ENCODE measurements at regions not wholly inside any gene's neighbourhood (a gene's known extent, or its start where the extent isn't known, plus 50 kb on each side); places are given as distances from the start of the nearest gene placed in this dataset.
"Not testable (repeated sequence)": the region's sequence is repeated elsewhere in the genome, so short reads cannot be mapped to it uniquely, and the experiment has no call there.

DNA sequence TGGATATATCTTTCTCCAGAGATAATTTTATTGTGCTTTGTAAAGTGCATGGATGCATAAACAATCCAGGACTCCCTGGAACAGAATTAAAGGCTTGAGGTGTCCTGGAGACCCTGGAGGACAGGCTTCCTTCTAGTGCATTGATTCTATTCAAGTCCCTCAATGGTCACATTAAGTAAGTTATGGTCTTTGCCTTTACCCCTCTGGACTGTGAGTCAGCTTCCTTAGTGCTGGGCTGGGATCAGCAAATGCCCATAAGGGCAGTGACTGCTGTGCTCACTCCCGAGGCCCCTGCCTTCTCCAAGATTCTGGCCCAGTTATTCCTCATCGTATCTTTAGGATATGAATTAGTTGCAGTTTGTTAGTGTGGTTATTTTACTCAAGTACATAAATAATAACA is 178.7 kb upstream of the PRSS58 start:
- DNase-seq, result no peak

DNA sequence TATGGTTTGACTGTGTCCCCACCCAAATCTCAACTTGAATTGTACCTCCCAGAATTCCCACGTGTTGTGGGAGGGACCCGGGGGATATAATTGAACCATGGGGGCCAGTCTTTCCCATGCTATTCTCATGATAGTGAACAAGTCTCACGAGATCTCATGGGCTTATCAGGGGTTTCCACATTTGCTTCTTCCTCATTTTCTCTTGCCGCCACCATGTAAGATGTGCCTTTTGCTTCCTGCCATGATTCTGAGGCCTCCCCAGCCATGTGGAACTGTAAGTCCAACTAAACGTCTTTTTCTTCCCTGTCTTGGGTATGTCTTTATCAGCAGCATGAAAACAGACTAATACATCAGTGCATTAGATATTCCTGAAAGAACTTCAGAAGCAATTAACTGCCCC is 177.7 kb upstream of the PRSS58 start:
- DNase-seq, result not testable (repeated sequence)

DNA sequence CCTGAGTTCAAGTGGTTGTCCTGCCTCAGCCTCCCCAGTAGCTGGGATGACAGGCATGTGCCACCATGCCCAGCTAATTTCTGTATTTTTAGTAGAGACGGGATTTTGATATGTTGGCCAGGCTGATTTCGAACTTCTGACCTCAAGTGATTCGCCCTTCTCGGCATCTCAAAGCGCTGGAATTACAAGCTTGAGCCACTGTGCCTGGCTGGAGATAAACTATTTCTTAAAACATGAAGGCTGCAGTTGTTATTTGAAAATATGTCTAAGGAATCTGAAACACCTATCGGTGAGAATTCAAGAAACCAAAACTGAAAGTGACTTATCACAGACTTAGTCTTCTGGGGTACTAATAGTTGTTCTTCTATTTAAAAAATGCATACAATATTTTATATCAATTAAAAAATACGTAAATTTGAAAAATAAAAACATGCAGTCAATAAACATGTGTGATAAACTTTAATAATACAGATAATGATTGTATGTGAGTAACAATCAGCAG is 176.9 kb upstream of the PRSS58 start:
- no peak for DNase-seq

DNA sequence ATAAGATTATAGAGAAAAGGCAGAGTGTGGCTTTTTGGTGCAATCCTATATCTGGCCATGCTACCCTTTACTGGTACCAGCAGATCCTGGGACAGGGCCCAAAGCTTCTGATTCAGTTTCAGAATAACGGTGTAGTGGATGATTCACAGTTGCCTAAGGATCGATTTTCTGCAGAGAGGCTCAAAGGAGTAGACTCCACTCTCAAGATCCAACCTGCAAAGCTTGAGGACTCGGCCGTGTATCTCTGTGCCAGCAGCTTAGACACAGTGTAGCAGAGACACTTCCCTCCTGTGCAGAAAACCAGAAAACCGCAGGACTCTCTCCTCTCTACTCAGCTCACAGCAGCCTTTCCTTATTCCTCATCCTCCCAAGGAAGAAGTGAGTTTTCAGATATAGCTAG is 176.3 kb upstream of the PRSS58 start:
- DNase-seq, result not testable (repeated sequence)

DNA sequence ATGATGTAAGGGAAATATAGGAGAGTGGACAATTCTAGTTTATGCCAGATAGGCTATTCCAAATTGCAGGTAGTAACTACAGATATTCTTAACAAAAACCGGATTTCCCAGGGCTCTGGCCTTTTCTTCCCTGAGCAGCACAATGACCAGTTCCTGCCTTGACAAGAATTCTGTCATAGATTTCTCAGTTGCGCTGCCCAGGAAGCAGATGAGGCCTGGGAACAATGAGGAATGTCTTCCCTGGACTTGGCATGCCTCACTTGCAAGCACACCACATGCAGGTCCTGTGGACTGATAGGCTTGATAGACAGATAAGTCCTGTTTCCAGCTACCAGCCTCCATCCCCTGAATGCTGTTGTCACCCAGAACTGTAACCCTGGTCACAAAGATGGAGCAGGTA is 174.5 kb upstream of the PRSS58 start:
- no peak for DNase-seq

DNA sequence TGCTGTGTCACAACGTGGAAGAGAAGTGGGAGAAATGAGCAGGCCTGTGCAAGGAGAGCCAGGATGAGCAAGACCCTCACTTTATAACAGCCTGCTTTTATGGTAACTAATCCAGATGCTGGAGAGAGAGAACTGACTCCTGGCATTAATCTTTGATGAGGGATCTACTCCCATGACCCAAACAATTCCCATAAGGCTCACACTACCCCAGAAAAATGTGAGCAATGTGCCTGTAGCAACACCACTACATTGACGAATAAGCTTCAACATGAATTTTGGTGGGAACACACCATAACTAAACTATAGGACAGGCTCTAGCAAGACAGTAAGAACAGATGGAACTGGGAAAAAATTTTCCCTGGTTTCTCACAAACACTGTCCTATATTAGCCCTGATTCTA is 173.6 kb upstream of the PRSS58 start:
- DNase-seq, result no peak

DNA sequence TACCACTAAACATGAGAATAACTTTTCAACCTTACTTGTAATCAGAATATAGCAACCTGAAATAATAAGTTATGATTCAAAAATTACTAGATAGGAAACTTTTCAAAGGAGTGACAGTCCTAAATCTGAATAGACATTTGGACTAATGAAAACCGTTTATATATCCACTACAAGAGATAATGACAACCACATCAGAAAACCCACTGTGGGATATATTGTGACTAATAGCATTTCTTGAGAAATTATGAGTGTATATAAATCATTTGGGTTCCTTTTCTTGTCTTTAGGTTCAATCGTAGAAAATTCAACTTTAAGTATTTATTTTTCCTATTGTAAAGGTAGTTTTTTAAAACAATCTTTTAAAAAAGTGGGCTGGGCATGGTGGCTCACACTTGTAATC is 170.2 kb upstream of the PRSS58 start:
- no peak for DNase-seq

DNA sequence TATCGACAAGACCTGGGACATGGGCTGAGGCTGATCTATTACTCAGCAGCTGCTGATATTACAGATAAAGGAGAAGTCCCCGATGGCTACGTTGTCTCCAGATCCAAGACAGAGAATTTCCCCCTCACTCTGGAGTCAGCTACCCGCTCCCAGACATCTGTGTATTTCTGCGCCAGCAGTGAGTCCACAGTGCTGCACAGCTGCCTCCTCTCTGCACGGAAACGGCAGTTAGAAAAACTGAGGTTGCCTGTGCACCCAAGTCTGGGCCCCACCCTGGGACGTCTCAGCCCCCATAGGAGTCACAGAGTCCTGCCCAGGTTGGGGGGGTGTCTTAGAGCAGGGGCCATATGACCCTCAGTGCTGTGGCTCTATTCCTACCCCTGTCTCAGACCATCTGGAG is 167.4 kb upstream of the PRSS58 start:
- no peak for DNase-seq

DNA sequence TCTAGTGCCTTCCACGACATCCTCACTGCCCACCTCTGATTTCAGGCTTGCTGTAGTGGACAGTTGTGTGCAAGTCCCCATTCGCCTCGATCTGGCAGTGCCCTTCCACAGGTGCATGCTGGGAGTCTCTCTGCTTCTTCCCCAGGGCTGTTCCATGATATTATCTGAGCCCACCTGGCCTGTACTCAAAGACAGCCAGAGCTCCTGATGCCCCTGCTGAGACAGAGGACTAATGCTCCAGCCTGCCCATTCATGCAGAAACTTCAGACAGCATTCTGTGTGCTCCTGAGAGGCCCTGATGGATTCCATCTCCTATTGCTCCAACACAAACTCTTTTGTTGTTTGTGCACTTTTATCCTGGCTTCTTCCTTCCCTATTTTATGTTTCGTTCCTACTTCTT is 164.8 kb upstream of the PRSS58 start:
- no peak for DNase-seq

DNA sequence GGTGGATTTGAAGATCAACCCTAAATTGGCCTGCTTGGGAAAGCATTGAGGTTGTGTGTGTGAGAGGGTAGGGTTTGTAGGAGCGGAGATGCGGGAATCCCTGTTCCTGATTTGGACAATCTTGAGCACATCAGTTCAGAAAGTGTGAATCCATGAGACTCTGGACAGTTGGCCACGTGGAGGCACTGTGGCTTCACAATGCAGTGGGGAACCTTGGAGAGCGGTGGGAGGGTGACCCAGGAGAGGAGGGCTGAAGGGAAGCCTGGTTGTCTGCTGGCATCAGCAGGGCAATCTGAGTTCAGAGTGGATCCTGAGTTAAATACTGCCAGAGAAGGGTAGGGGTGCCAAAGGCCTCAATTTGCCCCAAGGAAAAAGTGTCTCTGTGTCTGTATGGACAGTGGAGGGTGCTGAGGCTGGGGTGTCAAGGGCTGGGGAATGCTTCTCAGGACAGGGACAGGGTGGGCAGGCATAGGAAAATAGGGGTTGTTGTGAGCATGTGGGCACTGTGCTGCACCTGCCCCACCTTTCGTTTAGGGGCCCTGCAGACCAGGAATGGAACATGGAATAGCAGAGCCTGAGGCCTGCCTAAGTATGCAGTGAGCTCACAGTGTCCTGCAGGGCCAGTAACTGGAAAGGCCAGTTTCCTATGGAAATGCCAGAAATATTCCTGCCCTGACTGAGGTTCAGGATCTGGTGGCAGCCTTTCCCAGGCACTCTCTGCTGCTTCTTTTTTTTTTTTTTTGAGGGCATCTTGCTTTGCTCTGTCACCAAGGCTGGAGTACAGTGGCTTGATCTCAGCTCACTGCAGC is 162.9 kb upstream of the PRSS58 start:
- DNase-seq, result no peak

DNA sequence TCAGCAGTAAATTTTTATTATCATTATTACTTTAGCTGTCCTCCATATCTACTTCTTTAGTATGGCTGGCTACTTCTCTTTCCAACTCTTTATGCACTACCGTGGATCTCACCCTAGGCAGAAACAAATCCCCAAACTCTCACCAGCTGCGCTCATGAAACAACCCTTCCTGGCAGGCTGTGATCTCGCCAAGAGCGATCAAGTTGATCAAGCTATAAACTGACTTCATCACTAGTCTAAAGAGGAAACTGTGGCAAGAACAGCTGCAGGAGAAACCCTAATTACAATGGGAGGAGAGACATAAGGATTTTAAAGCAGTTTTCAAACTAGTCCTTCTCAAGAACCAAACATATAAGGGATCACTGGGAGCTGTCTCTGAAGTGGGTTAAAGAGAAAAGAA is 160.5 kb upstream of the PRSS58 start:
- no peak for DNase-seq

DNA sequence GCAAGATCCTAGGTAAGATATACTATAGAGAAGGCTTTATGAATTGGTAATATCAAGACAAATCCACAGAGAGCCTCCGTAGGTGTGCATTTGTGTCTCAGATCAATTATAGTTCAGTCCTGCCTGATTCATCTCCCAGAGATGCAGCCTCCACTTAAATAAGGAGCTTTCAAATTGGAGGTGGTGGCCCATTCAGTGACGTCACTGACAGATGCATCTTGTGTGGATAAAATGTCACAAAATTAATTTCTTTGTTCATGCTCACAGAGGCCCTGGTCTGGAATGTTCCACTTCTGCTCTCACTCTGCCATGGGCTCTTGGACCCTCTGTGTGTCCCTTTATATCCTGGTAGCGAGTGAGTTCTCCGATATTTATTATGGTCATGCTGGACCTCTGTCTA is 157.1 kb upstream of the PRSS58 start:
- DNase-seq, result no peak

DNA sequence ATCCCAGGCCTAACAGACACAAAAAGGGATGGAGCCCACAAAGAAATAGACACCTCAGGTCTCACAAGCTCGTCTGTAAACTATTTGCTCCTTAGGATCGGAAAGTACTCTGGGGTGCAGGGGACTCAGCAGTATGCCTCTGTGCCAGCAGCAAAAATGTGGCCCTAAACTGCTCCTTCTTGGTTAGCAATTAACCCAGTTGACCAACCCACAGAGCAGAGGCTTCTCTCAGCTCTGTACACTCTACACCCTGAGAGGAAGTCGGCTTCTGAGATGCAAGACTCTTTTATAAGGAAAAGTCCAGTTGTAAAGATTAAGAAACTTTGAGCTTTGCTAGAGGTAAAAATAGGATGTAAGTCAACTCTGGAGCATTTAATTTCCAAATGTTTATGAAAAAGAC is 156.3 kb upstream of the PRSS58 start:
- no peak for DNase-seq

DNA sequence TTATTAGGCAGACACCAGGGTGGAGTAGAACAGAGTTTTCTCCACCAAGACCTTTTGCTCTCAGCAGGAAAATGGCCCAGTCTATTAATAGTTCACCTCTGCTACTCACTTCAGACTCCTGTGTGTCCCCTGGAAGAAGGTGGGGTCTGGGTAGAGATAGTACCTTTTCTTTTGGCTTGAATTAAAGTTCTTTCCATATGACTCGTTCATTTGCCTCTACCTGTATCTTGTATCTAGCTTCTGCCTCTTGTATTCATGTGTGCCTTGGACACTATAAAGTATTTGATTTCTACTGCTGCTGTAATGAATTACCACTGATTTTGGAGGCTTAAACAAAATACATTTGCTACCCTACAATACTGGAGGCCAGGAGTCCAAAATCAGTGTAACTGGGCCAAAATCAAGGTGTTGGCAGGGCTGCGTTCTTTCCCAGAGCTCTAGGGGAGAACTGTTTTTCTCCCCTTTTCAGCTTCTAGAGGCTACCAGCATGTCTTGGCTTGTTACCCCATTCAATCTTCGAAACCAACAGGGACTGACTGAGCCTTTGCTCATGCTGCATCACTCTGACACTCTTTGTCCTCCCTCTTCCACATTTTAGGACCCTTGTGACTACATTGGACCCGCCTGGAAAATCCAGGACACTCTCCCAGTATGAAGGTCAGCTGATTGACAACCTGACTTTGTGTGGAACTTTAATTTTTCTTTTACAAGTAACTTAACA is 155.6 kb upstream of the PRSS58 start:
- DNase-seq, result no peak

DNA sequence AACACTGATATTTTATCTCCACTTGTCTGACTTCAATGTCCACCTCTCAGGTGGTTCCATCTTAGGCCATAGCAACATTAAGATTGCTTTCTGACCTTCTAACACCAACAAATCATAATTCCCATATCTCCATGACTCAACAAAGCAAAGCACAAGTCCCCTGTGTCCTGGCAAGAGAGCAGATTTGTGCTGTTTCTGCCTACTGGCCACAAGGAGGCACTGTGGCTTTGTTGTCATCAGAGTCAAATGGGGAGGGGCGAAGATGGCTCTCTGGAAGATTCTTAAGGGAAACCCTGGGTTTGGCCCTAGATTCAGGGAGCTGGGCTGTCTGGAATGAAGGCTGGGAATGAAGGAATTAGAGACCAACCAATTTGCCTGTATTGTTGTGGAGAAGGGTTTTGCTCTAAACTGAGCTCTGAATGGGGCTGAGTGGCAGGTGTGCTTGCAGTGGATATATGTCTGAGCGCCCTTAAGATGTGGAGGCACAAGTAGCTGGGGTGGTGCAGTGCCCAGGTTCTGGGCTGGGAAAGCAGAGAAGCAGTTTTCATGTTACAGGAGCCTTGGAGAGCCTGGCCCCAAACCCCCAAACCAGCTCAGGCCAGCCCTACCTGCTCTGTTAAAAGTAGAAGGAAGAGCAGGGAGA is 154.8 kb upstream of the PRSS58 start:
- DNase-seq, result peak; percentile 41 to 42

DNA sequence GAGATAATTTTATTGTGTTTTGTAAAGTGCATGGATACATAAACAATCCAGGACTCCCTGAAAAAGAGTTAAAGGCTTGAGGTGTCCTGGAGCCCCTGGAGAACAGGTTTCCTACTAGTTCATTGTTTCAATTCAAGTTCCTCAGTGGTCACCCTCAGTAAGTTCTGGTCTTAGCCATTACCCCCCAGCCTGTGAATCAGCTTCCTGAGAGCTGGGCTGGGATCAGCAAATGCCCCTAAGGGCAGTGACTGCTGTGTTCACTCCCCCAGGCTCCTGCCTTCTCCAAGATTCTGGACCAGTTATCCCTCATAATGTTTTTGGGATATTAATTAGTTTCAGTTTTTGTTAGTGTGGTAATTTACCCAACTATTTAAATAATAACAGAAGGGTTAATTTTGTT is 151.6 kb upstream of the PRSS58 start:
- no peak for DNase-seq

DNA sequence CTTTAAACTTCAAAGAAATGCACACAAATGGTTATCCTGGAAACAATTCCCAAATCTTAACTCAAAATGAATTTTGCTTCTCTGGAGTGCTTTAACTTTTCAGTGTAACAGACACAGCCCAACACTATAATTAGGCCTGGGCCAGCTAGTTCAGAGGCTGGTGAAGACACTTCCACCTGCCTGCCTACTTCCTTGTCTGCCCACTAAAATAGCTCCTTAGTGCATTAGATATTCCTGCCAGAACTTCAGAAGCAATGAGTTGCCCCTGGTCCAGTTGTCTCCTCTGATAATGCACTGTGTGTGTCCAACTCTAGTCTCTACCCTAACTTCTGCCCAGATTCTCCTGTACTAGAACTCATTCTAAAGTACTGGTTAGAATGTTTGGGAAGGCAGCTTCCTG is 150.9 kb upstream of the PRSS58 start:
- DNase-seq, result no peak

DNA sequence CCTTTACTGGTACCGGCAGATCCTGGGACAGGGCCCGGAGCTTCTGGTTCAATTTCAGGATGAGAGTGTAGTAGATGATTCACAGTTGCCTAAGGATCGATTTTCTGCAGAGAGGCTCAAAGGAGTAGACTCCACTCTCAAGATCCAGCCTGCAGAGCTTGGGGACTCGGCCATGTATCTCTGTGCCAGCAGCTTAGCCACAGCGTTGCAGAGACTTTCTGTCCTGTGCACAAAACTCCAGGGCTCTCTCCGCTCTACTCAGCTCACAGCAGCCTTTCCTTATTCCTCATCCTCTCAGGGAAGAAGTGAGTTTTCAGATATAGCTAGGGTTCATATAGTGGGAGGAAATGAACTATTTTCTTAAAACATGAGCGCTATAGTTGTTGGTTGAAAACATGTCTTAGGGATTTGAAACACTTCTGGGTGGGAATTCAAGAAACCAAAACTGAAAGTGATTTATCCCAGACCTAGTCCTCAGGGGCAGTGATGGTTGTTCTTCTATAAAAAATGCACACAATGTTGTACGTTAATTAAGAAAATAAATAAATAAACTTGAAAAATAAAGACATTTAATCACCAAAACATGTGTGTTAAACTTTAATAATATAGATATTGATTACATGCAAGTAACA is 150.2 kb upstream of the PRSS58 start:
- no peak for DNase-seq

DNA sequence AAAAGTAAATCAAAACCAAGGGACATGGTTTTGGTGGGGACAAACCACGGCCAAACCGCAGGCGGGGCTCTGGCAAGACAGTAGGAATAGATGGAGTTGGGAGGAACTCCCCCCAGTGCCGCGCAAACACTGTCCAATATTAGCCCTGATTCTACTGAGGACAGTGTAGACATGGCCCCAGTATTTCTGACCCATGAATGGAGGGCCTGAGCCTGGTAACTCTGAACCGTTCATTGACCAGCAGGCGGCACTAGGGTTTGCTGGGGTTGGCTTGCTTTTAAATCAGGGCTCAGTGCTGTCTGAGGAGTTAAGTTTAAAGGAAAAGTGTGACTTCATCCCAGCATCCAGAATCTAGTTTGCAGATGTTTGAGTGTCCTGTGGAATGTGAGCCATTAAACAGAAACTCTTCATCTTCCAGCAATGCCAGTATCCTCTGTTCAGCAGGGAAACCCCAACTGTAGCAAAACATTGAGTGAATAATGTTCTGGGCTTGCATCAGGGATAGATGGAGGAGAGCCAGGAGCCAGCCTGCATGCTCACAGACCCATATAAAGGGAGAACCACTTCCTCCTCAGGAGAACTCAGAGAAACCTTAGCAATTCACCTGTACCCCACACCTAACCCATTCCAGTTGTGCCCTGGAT is 147.4 kb upstream of the PRSS58 start:
- no peak for DNase-seq

DNA sequence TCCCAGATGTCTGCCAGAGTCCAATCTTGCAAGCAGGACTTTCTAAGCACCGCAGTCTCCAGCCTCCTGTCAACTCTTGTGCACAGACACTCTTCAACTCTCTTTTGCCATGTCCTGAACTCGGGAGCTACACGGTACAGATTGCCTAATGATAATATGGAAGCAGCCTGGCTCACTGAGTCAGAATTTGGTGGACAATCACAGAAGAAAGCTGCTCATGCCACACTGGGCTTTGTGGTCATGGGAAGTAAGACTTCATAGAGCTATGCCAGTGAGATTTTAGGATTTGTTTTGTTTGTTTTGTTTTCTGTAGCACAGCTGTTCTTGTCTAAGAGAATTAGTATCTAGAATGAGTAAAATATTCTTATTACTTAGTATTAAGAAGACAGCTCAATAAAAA is 144.1 kb upstream of the PRSS58 start:
- DNase-seq, result no peak

DNA sequence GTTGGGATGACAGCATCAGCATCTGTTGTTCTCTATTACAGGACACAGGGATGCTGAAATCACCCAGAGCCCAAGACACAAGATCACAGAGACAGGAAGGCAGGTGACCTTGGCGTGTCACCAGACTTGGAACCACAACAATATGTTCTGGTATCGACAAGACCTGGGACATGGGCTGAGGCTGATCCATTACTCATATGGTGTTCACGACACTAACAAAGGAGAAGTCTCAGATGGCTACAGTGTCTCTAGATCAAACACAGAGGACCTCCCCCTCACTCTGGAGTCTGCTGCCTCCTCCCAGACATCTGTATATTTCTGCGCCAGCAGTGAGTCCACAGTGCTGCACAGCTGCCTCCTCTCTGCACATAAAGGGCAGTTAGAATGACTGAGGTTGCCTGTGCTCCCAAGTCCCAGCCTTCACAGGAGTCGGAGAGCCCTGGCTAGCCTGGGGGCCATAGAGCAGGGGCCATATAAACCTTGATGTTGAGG is 142.2 kb upstream of the PRSS58 start:
- no peak for DNase-seq

DNA sequence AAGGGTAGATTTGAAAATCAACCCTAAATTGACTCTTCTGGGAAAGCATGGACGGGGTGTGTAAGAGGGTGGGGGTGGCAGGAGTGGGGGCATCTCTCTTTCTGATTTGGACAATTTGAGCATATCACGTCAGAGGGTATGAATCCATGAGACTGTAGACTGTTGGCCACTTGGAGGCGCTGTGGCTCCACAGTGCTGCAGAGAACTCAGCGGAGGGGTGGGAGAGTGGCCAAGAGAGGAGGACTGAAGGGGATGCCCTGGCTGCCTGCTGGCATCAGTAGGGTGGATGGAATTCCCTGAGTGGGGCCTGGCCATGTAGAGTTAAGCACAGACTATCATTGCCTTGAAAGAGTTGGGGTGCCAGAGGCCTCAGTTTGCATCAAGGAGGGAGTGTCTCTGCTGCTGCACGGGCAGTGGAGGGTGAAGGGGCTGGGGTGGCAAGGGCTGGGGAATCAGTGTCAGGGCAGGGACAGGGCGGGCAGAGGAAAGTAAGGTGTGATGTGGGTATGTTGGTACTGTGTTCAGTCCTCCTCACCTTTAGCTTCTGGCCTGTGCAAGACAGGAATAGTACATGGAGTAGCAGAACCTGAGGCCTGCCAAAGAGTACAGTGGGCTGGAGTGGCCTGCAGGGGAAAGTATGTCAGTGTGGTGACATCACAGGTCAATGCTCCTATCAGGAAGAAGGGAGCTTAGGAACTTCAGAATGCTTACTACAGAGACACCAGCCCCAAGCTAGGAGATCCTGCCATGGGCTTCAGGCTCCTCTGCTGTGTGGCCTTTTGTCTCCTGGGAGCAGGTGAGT is 133.5 kb upstream of the PRSS58 start:
- peak; percentile 38 to 39 for DNase-seq

Measured in stimulated activated CD4-positive, alpha-beta T cell treated with anti-CD3 and anti-CD28 coated beads, Interleukin-2, amount 100 ng/mL, for 48 hours (primary cell).